ES-I3 (cell line): ENCODE measurements at regions not wholly inside any gene's neighbourhood (a gene's known extent, or its start where the extent isn't known, plus 50 kb on each side); places are given as distances from the start of the nearest gene placed in this dataset.

Experiments used
- H3K36me3 ChIP-seq: 2 replicates; pipeline ENCODE4 v1.6.1; 2013; ENCODE audit warnings: mild to moderate bottlenecking, low read length, control low read depth, moderate library complexity; ENCODE audit not compliant: insufficient read depth
- H3K4me1 ChIP-seq: 2 replicates; pipeline ENCODE4 v1.6.1; 2013; ENCODE audit warnings: mild to moderate bottlenecking, control low read depth, low read length; ENCODE audit not compliant: insufficient read depth
- H3K9ac ChIP-seq: 2 replicates; pipeline ENCODE4 v1.6.1; 2013; ENCODE audit warnings: low read depth, mild to moderate bottlenecking, low read length, moderate library complexity
- H3K9me3 ChIP-seq: 2 replicates; pipeline ENCODE4 v1.6.1; 2013; ENCODE audit warnings: mild to moderate bottlenecking, low read length, moderate library complexity; ENCODE audit not compliant: control insufficient read depth, insufficient read depth

GRCh38 chr10:105725007-105725406 lies 1083.9 kb downstream of the SORCS3 start:
- Histone ChIP-seq H3K9me3 (peaks cover 6% of the 10 kb centered on the region; the same call in 1 of the 2 replicates), H3K36me3 (no peaks in the 10 kb centered on the region), H3K4me1 (peaks cover 8% of the 10 kb centered on the region; the same call in 1 of the 2 replicates), H3K9ac (no peak overlapping the region)

- H3K9me3 ChIP-seq: no peaks in the 10 kb centered on the region
- H3K4me1 ChIP-seq: no peaks in the 10 kb centered on the region
- H3K36me3 ChIP-seq: no peaks in the 10 kb centered on the region
- no peak overlapping the region for H3K9ac ChIP-seq
These were observed 1077.3 kb downstream of the SORCS3 start for GRCh38 chr10:105718207-105718995.

- H3K36me3 ChIP-seq: no peaks in the 10 kb centered on the region
- no peaks in the 10 kb centered on the region for H3K9me3 ChIP-seq
- no peak overlapping the region for H3K9ac ChIP-seq
- no peaks in the 10 kb centered on the region for H3K4me1 ChIP-seq
These were observed 1073.6 kb downstream of the SORCS3 start for GRCh38 chr10:105714728-105715127.

- no peaks in the 10 kb centered on the region for H3K9me3 ChIP-seq
- H3K4me1 ChIP-seq: no peaks in the 10 kb centered on the region
- H3K36me3 ChIP-seq: no peaks in the 10 kb centered on the region
- no peak overlapping the region for H3K9ac ChIP-seq
These were observed 1066.5 kb downstream of the SORCS3 start for GRCh38 chr10:105707603-105708002.

GRCh38 chr10:105706281-105707026 lies 1065.4 kb downstream of the SORCS3 start:
- no peak overlapping the region for H3K9ac ChIP-seq
- no peaks in the 10 kb centered on the region for H3K36me3 ChIP-seq
- no peaks in the 10 kb centered on the region for H3K4me1 ChIP-seq
- H3K9me3 ChIP-seq: no peaks in the 10 kb centered on the region

GRCh38 chr10:105702211-105702610 lies 1061.1 kb downstream of the SORCS3 start:
- H3K36me3 ChIP-seq: no peaks in the 10 kb centered on the region
- no peak overlapping the region for H3K9ac ChIP-seq
- peaks cover 6% of the 10 kb centered on the region; the same call in 1 of the 2 replicates for H3K4me1 ChIP-seq
- H3K9me3 ChIP-seq: no peaks in the 10 kb centered on the region

- Histone ChIP-seq H3K36me3 (no peaks in the 10 kb centered on the region), H3K9me3 (no peaks in the 10 kb centered on the region), H3K9ac (no peak overlapping the region), H3K4me1 (peaks cover 6% of the 10 kb centered on the region; the same call in 1 of the 2 replicates)
These were observed 1059.1 kb downstream of the SORCS3 start for GRCh38 chr10:105700218-105700617.

GRCh38 chr10:105699504-105699903 lies 1058.4 kb downstream of the SORCS3 start:
- Histone ChIP-seq H3K36me3 (no peaks in the 10 kb centered on the region), H3K9me3 (no peaks in the 10 kb centered on the region), H3K4me1 (peaks cover 6% of the 10 kb centered on the region; the same call in 1 of the 2 replicates), H3K9ac (no peak overlapping the region)

- Histone ChIP-seq H3K9ac (no peak overlapping the region), H3K36me3 (no peaks in the 10 kb centered on the region), H3K4me1 (peaks cover 6% of the 10 kb centered on the region; the same call in 1 of the 2 replicates), H3K9me3 (no peaks in the 10 kb centered on the region)
These were observed 1057.5 kb downstream of the SORCS3 start for GRCh38 chr10:105698592-105698991.

- no peak overlapping the region for H3K9ac ChIP-seq
These were observed 1056.2 kb downstream of the SORCS3 start for GRCh38 chr10:105697290-105697780.

GRCh38 chr10:105691811-105692210 lies 1050.7 kb downstream of the SORCS3 start:
- no peak overlapping the region for H3K9ac ChIP-seq
- no peaks in the 10 kb centered on the region for H3K36me3 ChIP-seq
- H3K4me1 ChIP-seq: no peaks in the 10 kb centered on the region
- no peaks in the 10 kb centered on the region for H3K9me3 ChIP-seq

More at GRCh38 chr10:105697290-105697780, 1056.2 kb downstream of the SORCS3 start:
- H3K9me3 ChIP-seq: no peaks in the 10 kb centered on the region
- H3K36me3 ChIP-seq: no peaks in the 10 kb centered on the region
- peaks cover 6% of the 10 kb centered on the region; the same call in 1 of the 2 replicates for H3K4me1 ChIP-seq

GRCh38 chr10:105682911-105683310 lies 1041.8 kb downstream of the SORCS3 start:
- no peak overlapping the region for H3K9ac ChIP-seq
- H3K4me1 ChIP-seq: no peaks in the 10 kb centered on the region
- H3K36me3 ChIP-seq: no peaks in the 10 kb centered on the region
- H3K9me3 ChIP-seq: no peaks in the 10 kb centered on the region

- Histone ChIP-seq H3K9ac (no peak overlapping the region), H3K36me3 (no peaks in the 10 kb centered on the region), H3K4me1 (no peaks in the 10 kb centered on the region), H3K9me3 (peaks cover 3% of the 10 kb centered on the region; the same call in 1 of the 2 replicates)
These were observed 1040.0 kb downstream of the SORCS3 start for GRCh38 chr10:105681051-105681450.

GRCh38 chr10:105679781-105680180 lies 1038.7 kb downstream of the SORCS3 start:
- H3K9ac ChIP-seq: no peak overlapping the region
- H3K9me3 ChIP-seq: peaks cover 3% of the 10 kb centered on the region; the same call in 1 of the 2 replicates
- peaks cover 2% of the 10 kb centered on the region; the same call in 1 of the 2 replicates for H3K4me1 ChIP-seq
- no peaks in the 10 kb centered on the region for H3K36me3 ChIP-seq
